Loucy (cell line): ENCODE measurements at regions not wholly inside any gene's neighbourhood (a gene's known extent, or its start where the extent isn't known, plus 50 kb on each side); places are given as distances from the start of the nearest gene placed in this dataset.

Experiments
- H2AFZ ChIP-seq: fragments of 200-600 bp; sonication (generic); 2 replicates; pipeline ENCODE4 v1.6.0; 2016; ENCODE audit warnings: antibody characterized with exemption, mild to moderate bottlenecking, low read length, moderate library complexity
- H3F3A ChIP-seq: fragments of 200-600 bp; 2 replicates; pipeline ENCODE4 v1.6.0; 2016; ENCODE audit warnings: antibody characterized with exemption, low read depth, mild to moderate bottlenecking
- H3K27me3 ChIP-seq: fragments of 200-600 bp; sonication (generic); 2 replicates; pipeline ENCODE4 v1.6.1; 2014; ENCODE audit warnings: low read length, mild to moderate bottlenecking; ENCODE audit not compliant: insufficient read depth, poor library complexity, severe bottlenecking
- H3K36me3 ChIP-seq: fragments of 200-600 bp; sonication (generic); 2 replicates; pipeline ENCODE4 v1.6.1; 2016; ENCODE audit warnings: low read length; ENCODE audit not compliant: insufficient read depth
- H3K4me1 ChIP-seq: fragments of 200-600 bp; sonication (generic); 2 replicates; pipeline ENCODE4 v1.5.1; 2014; ENCODE audit warnings: low read length, mild to moderate bottlenecking; ENCODE audit not compliant: insufficient read depth, poor library complexity, severe bottlenecking
- H3K4me2 ChIP-seq: fragments of 200-600 bp; sonication (generic); 2 replicates; pipeline ENCODE4 v1.6.0; 2014; ENCODE audit warnings: antibody characterized with exemption, low read length, low read depth, mild to moderate bottlenecking; ENCODE audit not compliant: poor library complexity, severe bottlenecking
- H3K4me3 ChIP-seq: fragments of 200-600 bp; sonication (generic); 2 replicates; pipeline ENCODE4 v1.5.1; 2014; ENCODE audit warnings: low read length, mild to moderate bottlenecking, mixed read lengths; ENCODE audit not compliant: poor library complexity, severe bottlenecking
- H3K79me2 ChIP-seq: fragments of 200-600 bp; sonication (generic); 2 replicates; pipeline ENCODE4 v1.6.1; 2014; ENCODE audit warnings: low read length; ENCODE audit not compliant: insufficient read depth
- H3K9ac ChIP-seq: fragments of 200-600 bp; sonication (generic); 2 replicates; pipeline ENCODE4 v1.6.0; 2014; ENCODE audit warnings: mild to moderate bottlenecking, low read depth, low read length, moderate library complexity; ENCODE audit not compliant: poor library complexity, severe bottlenecking
- H3K9me2 ChIP-seq: fragments of 200-600 bp; sonication (generic); replicated peaks from 2 replicates; pipeline ENCODE4 v1.6.1; 2016; ENCODE audit warnings: low read depth, low read length, mixed read lengths
- H3K9me3 ChIP-seq: fragments of 200-600 bp; sonication (generic); 2 replicates; pipeline ENCODE4 v1.6.1; 2014; ENCODE audit warnings: mild to moderate bottlenecking, antibody characterized with exemption, low read length, low read depth; ENCODE audit not compliant: insufficient read depth
- H4K20me1 ChIP-seq: fragments of 200-600 bp; sonication (generic); 2 replicates; pipeline ENCODE4 v1.6.0; 2014; ENCODE audit warnings: antibody characterized with exemption, low read length, mild to moderate bottlenecking; ENCODE audit not compliant: insufficient read depth, poor library complexity, severe bottlenecking
- EZH2phosphoT487 ChIP-seq: fragments of 200-600 bp; IDR thresholded peaks from 2 replicates; pipeline ENCODE4 v1.6.1; 2018; ENCODE audit warnings: antibody characterized with exemption, mild to moderate bottlenecking, moderate library complexity, borderline replicate concordance
- TF ChIP-seq, protein P1 (sequence below): fragments of 200-600 bp; sonication (generic); conservative IDR thresholded peaks from 2 replicates; pipeline ENCODE4 v1.5.1; 2014; ENCODE audit warnings: mild to moderate bottlenecking, antibody characterized with exemption, low read length

DNA sequence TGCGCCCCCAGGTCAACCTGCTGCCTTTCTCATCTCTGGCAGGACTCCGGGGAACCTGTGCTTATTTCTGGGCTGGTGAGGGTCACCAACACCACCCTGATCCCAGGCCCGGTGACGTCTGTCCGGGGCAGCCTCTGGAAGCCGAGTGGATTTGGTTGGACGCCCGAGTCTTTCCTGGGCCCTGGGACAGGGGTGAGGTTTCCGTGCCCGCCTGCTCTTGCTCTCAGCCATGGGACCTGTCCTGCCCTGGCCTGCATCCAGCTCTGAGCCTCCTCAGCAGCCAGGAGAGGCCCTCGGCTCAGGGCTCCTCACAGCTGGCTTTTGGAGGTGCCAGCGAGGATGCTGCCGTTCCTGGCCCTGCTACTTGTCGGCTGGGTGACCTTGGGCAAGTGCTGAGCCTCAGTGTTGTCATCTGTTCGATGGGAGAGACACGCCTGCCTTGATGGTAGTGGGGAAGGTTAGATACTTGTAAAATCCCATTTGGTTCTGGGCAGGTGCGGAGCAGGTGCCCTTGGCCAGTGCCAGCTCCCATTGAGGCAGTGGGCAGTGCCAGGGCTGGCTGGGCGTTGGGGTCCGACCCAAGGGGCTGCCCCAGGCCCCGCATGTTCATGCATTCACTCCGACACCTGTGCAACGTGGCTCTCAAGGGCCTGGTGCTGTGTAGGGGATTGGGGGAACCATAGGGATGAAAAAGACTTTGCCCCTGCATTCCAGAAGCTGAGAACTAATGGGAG is 58.9 kb upstream of the THY1 start:
- no peaks in the 10 kb centered on the region for H3K79me2 ChIP-seq
- H3F3A ChIP-seq: no peaks in the 10 kb centered on the region
- no peak overlapping the region for H3K9ac ChIP-seq
- no peaks in the 10 kb centered on the region for H4K20me1 ChIP-seq
- peak overlapping the region; percentile 38; the same call in 1 of the 2 replicates for H2AFZ ChIP-seq
- no peaks in the 10 kb centered on the region for H3K9me3 ChIP-seq
- no peak for TF ChIP-seq EZH2phosphoT487
- TF ChIP-seq, protein P1, sequence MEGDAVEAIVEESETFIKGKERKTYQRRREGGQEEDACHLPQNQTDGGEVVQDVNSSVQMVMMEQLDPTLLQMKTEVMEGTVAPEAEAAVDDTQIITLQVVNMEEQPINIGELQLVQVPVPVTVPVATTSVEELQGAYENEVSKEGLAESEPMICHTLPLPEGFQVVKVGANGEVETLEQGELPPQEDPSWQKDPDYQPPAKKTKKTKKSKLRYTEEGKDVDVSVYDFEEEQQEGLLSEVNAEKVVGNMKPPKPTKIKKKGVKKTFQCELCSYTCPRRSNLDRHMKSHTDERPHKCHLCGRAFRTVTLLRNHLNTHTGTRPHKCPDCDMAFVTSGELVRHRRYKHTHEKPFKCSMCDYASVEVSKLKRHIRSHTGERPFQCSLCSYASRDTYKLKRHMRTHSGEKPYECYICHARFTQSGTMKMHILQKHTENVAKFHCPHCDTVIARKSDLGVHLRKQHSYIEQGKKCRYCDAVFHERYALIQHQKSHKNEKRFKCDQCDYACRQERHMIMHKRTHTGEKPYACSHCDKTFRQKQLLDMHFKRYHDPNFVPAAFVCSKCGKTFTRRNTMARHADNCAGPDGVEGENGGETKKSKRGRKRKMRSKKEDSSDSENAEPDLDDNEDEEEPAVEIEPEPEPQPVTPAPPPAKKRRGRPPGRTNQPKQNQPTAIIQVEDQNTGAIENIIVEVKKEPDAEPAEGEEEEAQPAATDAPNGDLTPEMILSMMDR: no peak
- no peak overlapping the region for H3K4me2 ChIP-seq
- peaks cover 4% of the 10 kb centered on the region for H3K4me1 ChIP-seq
- no peak overlapping the region for H3K4me3 ChIP-seq
- no peaks in the 10 kb centered on the region for H3K36me3 ChIP-seq
- no peaks in the 10 kb centered on the region for H3K9me2 ChIP-seq
- H3K27me3 ChIP-seq: no peaks in the 10 kb centered on the region

DNA sequence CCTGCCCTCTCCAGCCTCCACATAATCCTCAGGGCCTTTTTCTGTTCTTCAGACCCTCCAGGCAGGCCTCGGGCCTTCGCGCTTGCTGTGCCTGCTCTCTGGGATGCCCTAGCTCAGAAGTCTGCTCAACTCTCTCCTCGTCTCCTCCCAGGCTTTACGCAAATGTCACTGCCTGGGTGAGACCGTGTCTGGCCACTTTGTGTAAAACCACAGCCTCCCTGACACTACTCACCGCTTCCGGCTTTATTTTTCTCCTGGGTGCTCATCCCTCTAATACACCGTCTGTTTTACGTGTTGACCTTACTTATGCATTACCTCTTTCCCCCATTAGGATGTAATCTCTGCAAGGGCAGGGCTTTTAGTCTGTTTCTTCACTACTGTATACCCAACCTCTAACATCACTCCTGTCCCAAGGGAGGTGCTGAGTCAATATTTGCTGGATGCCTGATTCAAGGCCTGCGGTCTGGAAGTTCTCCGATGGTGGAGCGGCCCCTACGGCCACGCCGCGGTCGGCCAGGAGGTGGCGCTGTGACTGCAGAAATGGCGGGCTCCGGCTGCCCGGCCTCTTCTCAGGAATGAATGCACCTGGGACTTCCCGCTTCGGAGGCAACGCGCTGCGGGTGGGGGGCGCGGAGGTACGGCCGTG is 58.2 kb upstream of the THY1 start:
- Histone ChIP-seq H3K4me1 (peaks cover 4% of the 10 kb centered on the region), H2AFZ (peak overlapping the region; percentile 38; the same call in 1 of the 2 replicates), H3K9me2 (no peaks in the 10 kb centered on the region), H3K9ac (no peak overlapping the region), H3K36me3 (no peaks in the 10 kb centered on the region), H4K20me1 (no peaks in the 10 kb centered on the region), H3F3A (no peaks in the 10 kb centered on the region), H3K9me3 (no peaks in the 10 kb centered on the region), H3K4me2 (no peak overlapping the region), H3K4me3 (no peak overlapping the region), H3K27me3 (no peaks in the 10 kb centered on the region), H3K79me2 (no peaks in the 10 kb centered on the region)
- TF ChIP-seq EZH2phosphoT487: no peak
- TF ChIP-seq, protein P1: peak; percentile 96

DNA sequence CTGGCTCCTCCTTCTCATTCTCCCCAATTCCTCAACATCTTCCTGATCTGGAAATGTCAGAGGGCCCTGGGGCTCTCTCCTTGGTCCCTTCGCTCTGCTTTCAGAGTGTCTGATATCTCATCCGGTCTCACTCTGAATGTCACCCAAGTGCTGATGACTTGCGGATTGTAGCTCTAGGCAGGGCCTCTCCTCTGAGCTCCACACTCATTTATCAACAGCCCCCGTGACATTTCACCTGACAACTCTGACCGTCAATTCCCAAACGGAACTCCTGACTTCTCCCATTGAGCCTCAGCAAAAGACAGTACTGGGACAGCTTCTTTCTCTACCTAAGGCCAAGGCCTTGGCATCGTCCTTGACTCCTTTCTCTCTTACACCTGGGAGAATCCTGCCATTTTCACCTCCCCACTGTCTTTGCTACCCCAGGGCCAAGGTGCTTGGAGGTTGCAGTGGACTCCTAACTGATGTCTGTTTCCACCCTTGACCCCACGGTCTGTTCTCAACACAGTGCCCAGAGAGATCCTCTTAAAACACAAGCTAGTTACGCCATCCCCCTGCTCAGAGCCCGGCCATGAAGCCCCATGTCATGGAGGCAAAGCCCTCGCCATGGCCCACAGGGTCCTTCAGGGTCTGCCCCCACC is 57.5 kb upstream of the THY1 start:
- H3K27me3 ChIP-seq: no peaks in the 10 kb centered on the region
- TF ChIP-seq EZH2phosphoT487: no peak
- TF ChIP-seq, protein P1: no peak
- H3K36me3 ChIP-seq: no peaks in the 10 kb centered on the region
- H3K79me2 ChIP-seq: no peaks in the 10 kb centered on the region
- no peak overlapping the region for H3K9ac ChIP-seq
- H3K4me2 ChIP-seq: no peak overlapping the region
- peaks cover 4% of the 10 kb centered on the region for H3K4me1 ChIP-seq
- no peak overlapping the region for H3K4me3 ChIP-seq
- no peaks in the 10 kb centered on the region for H3K9me3 ChIP-seq
- no peaks in the 10 kb centered on the region for H3F3A ChIP-seq
- no peaks in the 10 kb centered on the region for H3K9me2 ChIP-seq
- no peaks in the 10 kb centered on the region for H4K20me1 ChIP-seq
- H2AFZ ChIP-seq: no peak overlapping the region
